ENCODE measurements at regions not wholly inside any gene's neighbourhood (a gene's known extent, or its start where the extent isn't known, plus 50 kb on each side); places are given as distances from the start of the nearest gene placed in this dataset.

DNA sequence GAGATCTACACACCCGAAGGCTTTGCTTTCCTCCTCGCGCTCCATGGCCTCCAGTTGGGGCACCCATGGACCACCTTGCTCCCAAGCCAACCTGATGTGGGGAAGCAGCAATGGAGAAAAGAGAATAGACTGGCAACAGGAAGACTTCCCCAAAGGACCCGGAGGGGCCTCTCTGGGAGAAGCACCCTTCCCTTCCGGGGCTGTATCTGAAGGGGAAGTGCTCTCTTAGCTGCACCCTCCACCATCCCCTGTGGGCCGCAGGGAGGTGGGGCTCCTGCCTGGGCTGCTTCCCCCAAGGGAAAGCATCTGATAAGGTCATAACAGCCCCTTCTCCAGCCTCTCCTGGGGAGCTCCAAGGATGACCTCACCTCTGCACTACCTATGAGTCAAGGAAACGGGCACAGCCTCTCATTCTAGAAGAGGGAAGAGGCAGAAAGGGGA is 100.2 kb downstream of the RIPK4 start:
- no peaks in the 10 kb centered on the region for H3K36me3 Mint-ChIP-seq (ENCODE audit: low read depth)
- H3K4me3 Mint-ChIP-seq, result no peak overlapping the region
- no peaks in the 10 kb centered on the region for H3K9me3 Mint-ChIP-seq
- peaks cover 5% of the 10 kb centered on the region for H3K27me3 Mint-ChIP-seq (ENCODE audit: low read depth, poor library complexity)
- H3K27ac Mint-ChIP-seq, result no peak overlapping the region
- H3K4me1 Mint-ChIP-seq, result peaks cover 28% of the 10 kb centered on the region
- no peak for DNase-seq
- no peak for TF ChIP-seq CTCF (IDR thresholded peaks at IDR 0.05)

GRCh38 chr21:41665766-41666595 is 100.9 kb downstream of the RIPK4 start:
- no peak for TF ChIP-seq CTCF (IDR thresholded peaks at IDR 0.05)
- H3K27ac Mint-ChIP-seq, result no peak overlapping the region
- H3K4me3 Mint-ChIP-seq, result no peak overlapping the region
- peaks cover 28% of the 10 kb centered on the region for H3K4me1 Mint-ChIP-seq
- no peaks in the 10 kb centered on the region for H3K36me3 Mint-ChIP-seq (ENCODE audit: low read depth)
- H3K9me3 Mint-ChIP-seq, result no peaks in the 10 kb centered on the region
- no peak for DNase-seq
- H3K27me3 Mint-ChIP-seq (ENCODE audit: low read depth, poor library complexity), result peaks cover 5% of the 10 kb centered on the region

- H3K9me3 Mint-ChIP-seq, result no peaks in the 10 kb centered on the region
- H3K27me3 Mint-ChIP-seq (ENCODE audit: low read depth, poor library complexity), result peaks cover 5% of the 10 kb centered on the region
- no peak for DNase-seq
- no peak for TF ChIP-seq CTCF (IDR thresholded peaks at IDR 0.05)
- H3K36me3 Mint-ChIP-seq (ENCODE audit: low read depth), result no peaks in the 10 kb centered on the region
- peaks cover 34% of the 10 kb centered on the region for H3K4me1 Mint-ChIP-seq
- peak overlapping the region; percentile 77 for H3K27ac Mint-ChIP-seq
- no peak overlapping the region for H3K4me3 Mint-ChIP-seq
These were observed 101.7 kb downstream of the RIPK4 start for GRCh38 chr21:41664881-41665765.

GRCh38 chr21:41663805-41664788 is 102.8 kb downstream of the RIPK4 start:
- Mint-ChIP-seq H3K27me3 (ENCODE audit: low read depth, poor library complexity) (peaks cover 5% of the 10 kb centered on the region), H3K27ac (peak overlapping the region; percentile 29), H3K4me1 (peaks cover 38% of the 10 kb centered on the region), H3K4me3 (peak overlapping the region; percentile 12), H3K9me3 (no peaks in the 10 kb centered on the region), H3K36me3 (ENCODE audit: low read depth) (no peaks in the 10 kb centered on the region)
- TF ChIP-seq CTCF (IDR thresholded peaks at IDR 0.05), result no peak
- no peak for DNase-seq

DNA sequence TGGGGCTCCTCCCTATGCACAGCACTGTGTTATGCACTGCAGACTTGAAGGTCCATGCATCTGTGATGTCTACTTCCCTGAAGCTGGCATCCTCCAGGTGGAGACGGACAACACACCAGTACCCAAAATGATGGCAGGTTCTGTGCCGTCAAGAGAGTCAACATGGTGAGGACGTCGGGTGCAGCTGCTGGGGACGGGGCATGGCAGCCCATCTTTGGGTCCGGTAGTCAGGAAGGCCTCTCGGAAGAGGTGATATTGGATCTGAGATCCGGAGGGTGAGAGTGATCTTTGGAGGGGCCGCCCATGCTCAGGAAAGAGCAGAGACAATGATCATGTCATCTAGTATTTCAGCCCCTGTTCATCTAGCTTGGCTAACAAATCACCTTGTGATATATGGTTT is 104.1 kb downstream of the RIPK4 start:
- Mint-ChIP-seq H3K27me3 (ENCODE audit: low read depth, poor library complexity) (peaks cover 5% of the 10 kb centered on the region), H3K9me3 (no peaks in the 10 kb centered on the region), H3K27ac (no peak overlapping the region), H3K36me3 (ENCODE audit: low read depth) (no peaks in the 10 kb centered on the region), H3K4me3 (no peak overlapping the region), H3K4me1 (peaks cover 50% of the 10 kb centered on the region)
- no peak for DNase-seq
- no peak for TF ChIP-seq CTCF (IDR thresholded peaks at IDR 0.05)
